ENCODE measurements at regions not wholly inside any gene's neighbourhood (a gene's known extent, or its start where the extent isn't known, plus 50 kb on each side); places are given as distances from the start of the nearest gene placed in this dataset.

DNA sequence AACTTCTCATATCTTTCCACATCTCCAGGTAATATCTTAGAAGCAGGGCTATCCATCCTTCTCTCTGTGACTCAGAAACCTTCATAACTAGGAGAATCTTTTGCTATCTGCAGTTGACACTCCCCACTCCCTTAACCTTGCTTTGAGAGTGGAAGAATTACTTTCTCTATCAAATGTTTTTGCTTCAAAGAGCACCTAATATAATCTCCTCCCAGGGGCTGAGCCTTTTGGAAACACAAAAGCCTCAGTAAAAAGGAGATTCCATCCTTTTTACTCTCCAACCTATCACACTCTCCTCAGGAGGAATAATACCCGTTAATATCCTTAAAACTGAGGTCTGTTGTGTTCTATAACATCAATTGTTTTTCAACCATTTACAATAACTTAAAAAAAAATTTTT is 94.9 kb upstream of the DNAJC10 start:
- TF ChIP-seq, protein P1, sequence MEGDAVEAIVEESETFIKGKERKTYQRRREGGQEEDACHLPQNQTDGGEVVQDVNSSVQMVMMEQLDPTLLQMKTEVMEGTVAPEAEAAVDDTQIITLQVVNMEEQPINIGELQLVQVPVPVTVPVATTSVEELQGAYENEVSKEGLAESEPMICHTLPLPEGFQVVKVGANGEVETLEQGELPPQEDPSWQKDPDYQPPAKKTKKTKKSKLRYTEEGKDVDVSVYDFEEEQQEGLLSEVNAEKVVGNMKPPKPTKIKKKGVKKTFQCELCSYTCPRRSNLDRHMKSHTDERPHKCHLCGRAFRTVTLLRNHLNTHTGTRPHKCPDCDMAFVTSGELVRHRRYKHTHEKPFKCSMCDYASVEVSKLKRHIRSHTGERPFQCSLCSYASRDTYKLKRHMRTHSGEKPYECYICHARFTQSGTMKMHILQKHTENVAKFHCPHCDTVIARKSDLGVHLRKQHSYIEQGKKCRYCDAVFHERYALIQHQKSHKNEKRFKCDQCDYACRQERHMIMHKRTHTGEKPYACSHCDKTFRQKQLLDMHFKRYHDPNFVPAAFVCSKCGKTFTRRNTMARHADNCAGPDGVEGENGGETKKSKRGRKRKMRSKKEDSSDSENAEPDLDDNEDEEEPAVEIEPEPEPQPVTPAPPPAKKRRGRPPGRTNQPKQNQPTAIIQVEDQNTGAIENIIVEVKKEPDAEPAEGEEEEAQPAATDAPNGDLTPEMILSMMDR (IDR thresholded peaks at IDR 0.05; ENCODE audit: low read depth, low read length): no peak
- Histone ChIP-seq H3K27me3 (no peaks in the 10 kb centered on the region), H3K4me1 (ENCODE audit: low read depth) (no peaks in the 10 kb centered on the region), H3K4me3 (no peak overlapping the region), H3K36me3 (no peaks in the 10 kb centered on the region), H3K27ac (no peak overlapping the region), H3K9me3 (ENCODE audit: low read depth) (no peaks in the 10 kb centered on the region)
- no peak for DNase-seq (ENCODE audit: low read depth in 1 of 2, low spot score in 1 of 2)

DNA sequence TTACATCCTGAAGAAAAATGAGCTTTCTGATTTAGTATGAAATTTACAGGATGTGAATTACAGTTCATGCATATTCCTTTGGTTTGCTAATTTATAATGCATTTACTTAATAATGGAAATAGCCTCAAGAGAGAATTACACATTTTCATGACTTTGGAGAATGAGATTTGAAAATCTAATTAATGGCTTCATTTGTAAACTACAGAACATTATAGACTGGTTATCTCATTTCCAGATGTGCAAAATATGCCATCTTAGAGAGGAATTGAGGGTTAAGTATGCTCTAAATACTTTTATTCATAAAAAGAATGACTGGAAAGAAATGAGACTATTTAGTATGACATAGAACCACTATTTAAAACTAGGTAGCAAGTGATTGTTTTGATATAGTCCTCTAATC is 94.2 kb upstream of the DNAJC10 start:
- no peaks in the 10 kb centered on the region for H3K36me3 ChIP-seq
- H3K4me1 ChIP-seq (ENCODE audit: low read depth): no peaks in the 10 kb centered on the region
- TF ChIP-seq, protein P1 (IDR thresholded peaks at IDR 0.05; ENCODE audit: low read depth, low read length): no peak
- H3K27ac ChIP-seq: no peak overlapping the region
- H3K4me3 ChIP-seq: no peak overlapping the region
- H3K27me3 ChIP-seq: no peaks in the 10 kb centered on the region
- H3K9me3 ChIP-seq (ENCODE audit: low read depth): no peaks in the 10 kb centered on the region
- DNase-seq (ENCODE audit: low read depth in 1 of 2, low spot score in 1 of 2): no peak

DNA sequence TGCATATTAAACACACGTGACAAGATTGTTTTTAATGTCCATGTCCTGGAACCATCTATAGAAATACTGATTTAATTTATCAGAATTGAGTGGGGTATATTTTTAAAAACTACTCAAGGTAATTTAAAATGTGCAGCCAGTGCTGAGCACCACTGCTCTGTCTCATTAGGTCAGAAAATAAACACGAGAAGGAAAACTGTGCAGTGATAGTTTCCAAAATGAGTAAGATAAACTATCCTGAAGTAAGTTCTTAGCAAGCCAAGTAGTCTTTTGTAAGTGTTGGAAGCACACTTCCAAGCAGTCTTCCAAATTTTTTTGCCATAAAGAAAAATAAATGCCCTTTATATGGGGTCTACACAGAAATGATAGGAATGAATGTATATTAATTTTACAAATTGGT is 93.8 kb upstream of the DNAJC10 start:
- Histone ChIP-seq H3K36me3 (no peaks in the 10 kb centered on the region), H3K4me1 (ENCODE audit: low read depth) (no peaks in the 10 kb centered on the region), H3K4me3 (no peak overlapping the region), H3K27me3 (no peaks in the 10 kb centered on the region), H3K9me3 (ENCODE audit: low read depth) (no peaks in the 10 kb centered on the region), H3K27ac (no peak overlapping the region)
- TF ChIP-seq, protein P1 (IDR thresholded peaks at IDR 0.05; ENCODE audit: low read depth, low read length): no peak
- no peak for DNase-seq (ENCODE audit: low read depth in 1 of 2, low spot score in 1 of 2)

DNA sequence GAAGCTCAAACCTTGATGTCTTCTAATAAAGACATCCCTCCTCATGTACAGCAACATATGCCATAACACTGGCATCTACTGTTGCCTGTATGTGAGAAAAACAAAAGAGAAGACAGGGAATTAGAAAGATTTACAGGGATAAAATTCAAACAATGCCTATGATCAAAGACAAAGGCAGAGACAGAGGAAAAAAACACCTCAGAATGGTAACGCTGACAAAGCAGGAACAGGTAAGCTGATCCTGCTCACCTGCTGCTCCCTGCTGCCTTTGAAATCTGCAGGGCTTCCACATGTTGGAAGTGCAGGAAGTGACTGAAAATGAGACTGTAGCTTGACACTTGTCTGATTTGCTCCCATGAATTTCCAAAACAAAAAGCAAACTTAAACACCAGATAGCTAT is 90.2 kb upstream of the DNAJC10 start:
- TF ChIP-seq, protein P1 (IDR thresholded peaks at IDR 0.05; ENCODE audit: low read depth, low read length): no peak
- no peak for DNase-seq (ENCODE audit: low read depth in 1 of 2, low spot score in 1 of 2)
- no peak overlapping the region for H3K27ac ChIP-seq
- H3K9me3 ChIP-seq (ENCODE audit: low read depth): no peaks in the 10 kb centered on the region
- no peak overlapping the region for H3K4me3 ChIP-seq
- no peaks in the 10 kb centered on the region for H3K4me1 ChIP-seq (ENCODE audit: low read depth)
- no peaks in the 10 kb centered on the region for H3K27me3 ChIP-seq
- H3K36me3 ChIP-seq: no peaks in the 10 kb centered on the region

DNA sequence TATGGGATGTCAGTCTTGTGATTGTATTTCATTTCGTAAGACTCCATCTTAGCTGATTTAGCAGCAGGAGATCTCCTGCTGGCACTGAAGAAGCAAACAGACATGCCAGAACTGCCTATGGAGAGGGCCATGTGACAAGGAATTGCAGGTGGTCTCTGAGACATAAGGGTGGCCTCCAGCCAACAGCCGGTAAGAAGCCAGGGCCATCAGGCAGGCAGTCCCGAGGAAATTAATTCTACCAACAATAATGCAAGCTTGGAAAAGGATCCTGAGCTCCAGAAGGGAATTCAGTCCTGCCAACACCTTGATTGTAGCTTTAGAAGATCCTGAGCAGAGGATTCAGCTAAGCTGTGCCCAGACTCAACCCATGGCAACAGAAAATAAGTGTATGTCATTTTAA is 87.1 kb upstream of the DNAJC10 start:
- no peak for DNase-seq (ENCODE audit: low read depth in 1 of 2, low spot score in 1 of 2)
- Histone ChIP-seq H3K4me3 (no peak overlapping the region), H3K27ac (no peak overlapping the region), H3K27me3 (no peaks in the 10 kb centered on the region), H3K36me3 (no peaks in the 10 kb centered on the region), H3K4me1 (ENCODE audit: low read depth) (no peaks in the 10 kb centered on the region), H3K9me3 (ENCODE audit: low read depth) (no peaks in the 10 kb centered on the region)
- TF ChIP-seq, protein P1 (IDR thresholded peaks at IDR 0.05; ENCODE audit: low read depth, low read length): no peak

DNA sequence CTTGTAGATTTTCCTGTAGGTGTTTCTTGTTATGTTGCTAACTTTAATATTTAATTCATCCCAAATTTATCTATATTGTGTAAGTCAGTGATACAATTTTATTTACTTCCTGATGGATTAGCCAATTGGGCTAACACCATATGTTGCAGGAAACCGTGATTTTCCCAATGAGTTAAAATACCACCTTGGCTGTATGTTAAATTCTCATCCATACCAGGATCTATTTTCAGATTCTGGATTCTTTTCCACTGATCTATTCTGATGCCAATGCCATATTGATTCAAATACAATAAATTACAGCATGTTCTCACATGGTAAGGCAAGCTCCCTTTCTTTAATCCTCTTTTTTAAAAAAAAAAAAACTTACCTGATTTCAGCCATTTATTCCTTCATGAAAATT is 85.8 kb upstream of the DNAJC10 start:
- TF ChIP-seq, protein P1 (IDR thresholded peaks at IDR 0.05; ENCODE audit: low read depth, low read length): no peak
- no peak overlapping the region for H3K4me3 ChIP-seq
- H3K9me3 ChIP-seq (ENCODE audit: low read depth): no peaks in the 10 kb centered on the region
- H3K27me3 ChIP-seq: no peaks in the 10 kb centered on the region
- H3K36me3 ChIP-seq: no peaks in the 10 kb centered on the region
- H3K4me1 ChIP-seq (ENCODE audit: low read depth): no peaks in the 10 kb centered on the region
- no peak overlapping the region for H3K27ac ChIP-seq
- DNase-seq (ENCODE audit: low read depth in 1 of 2, low spot score in 1 of 2): no peak

Measured in cardiac muscle cell (in vitro differentiated cells and primary cell).